Natural killer cell (primary cell): ENCODE measurements at regions not wholly inside any gene's neighbourhood (a gene's known extent, or its start where the extent isn't known, plus 50 kb on each side); places are given as distances from the start of the nearest gene placed in this dataset.

Source experiments
- ATAC-seq, 3 donors: fragments of 150-1000 bp in 2 of 3; fragments of 200-7000 bp in 1 of 3; cut with Tn5 transposase; 1 replicate in 1 of 3; 2 replicates in 2 of 3; pipeline ENCODE4 v1.10.0; 2021; ENCODE audit warnings: mild to moderate bottlenecking in 2 of 3, moderate library complexity in 2 of 3
- DNase-seq, 2 donors: peaks; one replicate each; pipeline versions ENCODE4 v3.0.0 to v3.0.0-alpha.2; 2013 to 2021; ENCODE audit warnings: mixed read lengths in 1 of 2
- H3K27ac ChIP-seq: one replicate; pipeline ENCODE4 v1.5.1; 2013; ENCODE audit warnings: mild to moderate bottlenecking, low read length
- H3K27me3 ChIP-seq: one replicate; pipeline ENCODE4 v1.6.1; 2013; ENCODE audit warnings: low read length; ENCODE audit not compliant: control insufficient read depth, insufficient read depth
- H3K36me3 ChIP-seq: one replicate; pipeline ENCODE4 v1.6.1; 2013; ENCODE audit warnings: low read length; ENCODE audit not compliant: control insufficient read depth, insufficient read depth
- H3K4me1 ChIP-seq: one replicate; pipeline ENCODE4 v1.6.1; 2013; ENCODE audit warnings: low read length; ENCODE audit not compliant: control insufficient read depth, insufficient read depth
- H3K4me3 ChIP-seq: one replicate; pipeline ENCODE4 v1.5.1; 2013; ENCODE audit warnings: low read length
- H3K9me3 ChIP-seq: one replicate; pipeline ENCODE4 v1.6.1; 2013; ENCODE audit warnings: low read length; ENCODE audit not compliant: control insufficient read depth, insufficient read depth
- H3K27ac Mint-ChIP-seq, 2 donors: one replicate each; pipeline ENCODE4 v1.8.0; 2022; ENCODE audit warnings: mild to moderate bottlenecking in 2 of 2, mixed read lengths in 2 of 2, moderate library complexity in 1 of 2
- H3K27me3 Mint-ChIP-seq, 2 donors: one replicate each; pipeline ENCODE4 v1.8.0; 2022; ENCODE audit warnings: low read depth in 2 of 2, mixed read lengths in 2 of 2
- H3K36me3 Mint-ChIP-seq: one replicate; pipeline ENCODE4 v1.8.0; 2022; ENCODE audit warnings: mixed read lengths
- H3K4me1 Mint-ChIP-seq, 2 donors: one replicate each; pipeline ENCODE4 v1.8.0; 2022; ENCODE audit warnings: mixed read lengths in 2 of 2
- H3K4me3 Mint-ChIP-seq: one replicate; pipeline ENCODE4 v1.8.0; 2022; ENCODE audit warnings: mild to moderate bottlenecking, moderate library complexity, mixed read lengths
- H3K9me3 Mint-ChIP-seq, 2 donors: one replicate each; pipeline ENCODE4 v1.8.0; 2022; ENCODE audit warnings: mixed read lengths in 2 of 2
- WGBS: methylation state at CpG from one replicate; pipeline ENCODE4 v1.1.7; 2013; ENCODE audit warnings: missing lambda C conversion rate; ENCODE audit not compliant: insufficient coverage; 5-methylcytosine and 5-hydroxymethylcytosine counted together
- intact Hi-C: fragments of 100-400 bp; cut with micrococcal nuclease; formaldehyde crosslinking; loops from one replicate; pipeline ENCODE4 v1.14.2; 2022
- TF ChIP-seq, protein P1 (sequence below): fragments of 200-600 bp; IDR thresholded peaks from one replicate; pipeline ENCODE4 v1.8.0; 2022; ENCODE audit warnings: antibody characterized with exemption

DNA sequence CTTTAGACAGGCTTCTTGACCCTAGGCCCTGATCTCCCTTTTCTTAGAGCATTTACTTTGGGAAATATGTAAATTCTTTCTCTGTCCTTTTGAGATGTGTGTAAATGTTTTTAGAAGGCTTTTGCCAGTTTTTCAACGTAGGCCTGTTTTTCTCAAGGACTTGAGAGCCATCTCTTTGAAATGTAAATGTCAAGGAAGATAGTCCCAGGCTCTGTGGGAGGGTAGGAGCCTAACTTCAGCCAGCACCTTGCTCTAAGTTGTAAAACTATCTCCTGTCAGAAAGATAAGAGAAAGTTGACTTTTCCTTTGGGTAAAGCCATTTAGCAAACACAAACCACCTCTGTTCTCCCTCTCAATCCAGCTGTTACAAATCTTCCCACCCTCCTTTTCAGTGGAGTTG lies 219.8 kb downstream of the RPS29 start:
- no peak overlapping the region for H3K27ac ChIP-seq
- no peaks in the 10 kb centered on the region for H3K9me3 Mint-ChIP-seq

DNA sequence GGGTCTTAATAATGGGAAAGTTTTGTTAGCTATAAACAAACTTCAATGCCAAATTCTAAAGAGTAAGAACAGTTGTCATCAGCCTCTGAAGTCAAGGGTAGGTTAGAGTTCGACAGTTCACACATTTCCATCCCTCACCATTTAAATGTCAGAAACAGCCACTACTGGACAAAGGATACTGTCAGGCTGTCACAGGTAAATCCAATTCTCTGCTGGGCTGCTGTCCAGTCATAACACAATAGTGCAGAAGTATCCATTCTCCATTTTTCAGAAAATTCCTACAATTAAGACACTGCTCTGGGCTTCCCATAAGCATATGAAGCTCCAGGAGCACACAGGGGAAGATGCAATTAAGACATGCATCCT lies 221.4 kb downstream of the RPS29 start:
- DNase-seq: no peak
- H3K27me3 Mint-ChIP-seq: no peaks in the 10 kb centered on the region
- no peaks in the 10 kb centered on the region for H3K36me3 ChIP-seq
- intact Hi-C loops: no loop called here
- no peak for ATAC-seq
- H3K36me3 Mint-ChIP-seq: no peaks in the 10 kb centered on the region
- TF ChIP-seq, protein P1, sequence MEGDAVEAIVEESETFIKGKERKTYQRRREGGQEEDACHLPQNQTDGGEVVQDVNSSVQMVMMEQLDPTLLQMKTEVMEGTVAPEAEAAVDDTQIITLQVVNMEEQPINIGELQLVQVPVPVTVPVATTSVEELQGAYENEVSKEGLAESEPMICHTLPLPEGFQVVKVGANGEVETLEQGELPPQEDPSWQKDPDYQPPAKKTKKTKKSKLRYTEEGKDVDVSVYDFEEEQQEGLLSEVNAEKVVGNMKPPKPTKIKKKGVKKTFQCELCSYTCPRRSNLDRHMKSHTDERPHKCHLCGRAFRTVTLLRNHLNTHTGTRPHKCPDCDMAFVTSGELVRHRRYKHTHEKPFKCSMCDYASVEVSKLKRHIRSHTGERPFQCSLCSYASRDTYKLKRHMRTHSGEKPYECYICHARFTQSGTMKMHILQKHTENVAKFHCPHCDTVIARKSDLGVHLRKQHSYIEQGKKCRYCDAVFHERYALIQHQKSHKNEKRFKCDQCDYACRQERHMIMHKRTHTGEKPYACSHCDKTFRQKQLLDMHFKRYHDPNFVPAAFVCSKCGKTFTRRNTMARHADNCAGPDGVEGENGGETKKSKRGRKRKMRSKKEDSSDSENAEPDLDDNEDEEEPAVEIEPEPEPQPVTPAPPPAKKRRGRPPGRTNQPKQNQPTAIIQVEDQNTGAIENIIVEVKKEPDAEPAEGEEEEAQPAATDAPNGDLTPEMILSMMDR: no peak
- no peaks in the 10 kb centered on the region for H3K9me3 ChIP-seq
- H3K4me3 ChIP-seq: no peak overlapping the region
- no peaks in the 10 kb centered on the region for H3K4me1 ChIP-seq
- H3K27ac Mint-ChIP-seq: no peak overlapping the region
- H3K27ac ChIP-seq: no peak overlapping the region
- peaks cover 2 to 3% of the 10 kb centered on the region in 2 donors for H3K9me3 Mint-ChIP-seq
- no peaks in the 10 kb centered on the region for H3K27me3 ChIP-seq
- H3K4me3 Mint-ChIP-seq: no peak overlapping the region
- no peaks in the 10 kb centered on the region for H3K4me1 Mint-ChIP-seq
- 57% methylated on average over 1 of the region's 1 CpG for WGBS

More for the DNA sequence above, 219.8 kb downstream of the RPS29 start:
- Histone ChIP-seq H3K4me3 (no peak overlapping the region), H3K27me3 (no peaks in the 10 kb centered on the region), H3K4me1 (no peaks in the 10 kb centered on the region), H3K36me3 (no peaks in the 10 kb centered on the region), H3K9me3 (no peaks in the 10 kb centered on the region)
- intact Hi-C loops: no loop called here
- Mint-ChIP-seq H3K27me3 (no peaks in the 10 kb centered on the region), H3K4me3 (no peak overlapping the region), H3K27ac (no peak overlapping the region), H3K4me1 (no peaks in the 10 kb centered on the region), H3K36me3 (no peaks in the 10 kb centered on the region)
- TF ChIP-seq, protein P1: no peak
- DNase-seq (no peak), ATAC-seq (no peak)
- 44% methylated on average over 1 of the region's 1 CpG for WGBS

DNA sequence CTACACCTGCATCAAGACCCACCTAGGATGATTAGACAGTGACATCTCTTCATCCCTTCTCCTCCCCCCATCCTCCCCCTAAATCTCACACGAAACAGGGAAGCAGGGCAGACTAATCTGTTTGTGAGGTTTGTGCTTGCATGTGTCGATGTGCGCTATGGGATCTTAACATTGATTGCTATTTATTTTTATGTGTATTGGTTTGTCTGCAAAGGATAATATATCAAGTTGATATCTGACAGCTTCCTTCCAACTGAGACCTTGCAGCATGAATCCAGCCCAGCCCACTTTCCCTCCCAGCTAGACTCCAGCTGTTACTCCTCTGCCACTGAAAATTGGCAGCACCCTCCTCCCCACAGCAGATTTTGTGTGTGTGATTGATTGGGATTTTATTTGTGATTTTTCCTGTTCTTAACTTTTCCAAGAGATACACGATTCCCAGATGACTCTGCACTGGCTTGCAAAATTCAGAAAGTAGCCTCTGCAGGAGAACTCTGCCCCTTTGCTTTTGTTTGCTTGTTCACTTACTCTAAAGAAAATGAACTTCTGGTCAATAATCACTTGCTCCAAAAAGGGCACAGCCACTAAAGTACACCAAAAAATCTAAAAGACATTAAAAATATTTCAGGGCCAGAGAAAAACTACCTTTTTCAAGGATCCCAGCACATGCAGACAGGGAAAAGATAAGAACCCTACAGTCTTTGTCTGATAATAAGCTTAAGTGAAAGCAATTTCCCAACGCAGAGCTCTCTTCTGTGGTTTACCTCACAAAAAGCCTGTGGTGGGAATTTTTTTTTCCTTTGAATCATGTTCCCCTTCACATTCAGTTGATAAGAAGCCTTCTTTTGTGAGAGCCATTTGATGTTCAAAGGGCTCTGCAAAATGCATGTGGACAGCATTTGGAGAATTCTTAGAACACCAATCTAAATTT lies 222.1 kb downstream of the RPS29 start:
- no peak overlapping the region for H3K4me3 Mint-ChIP-seq
- TF ChIP-seq, protein P1: no peak
- no peaks in the 10 kb centered on the region for H3K36me3 Mint-ChIP-seq
- WGBS: 25% methylated on average over 1 of the region's 5 CpGs
- H3K9me3 ChIP-seq: no peaks in the 10 kb centered on the region
- H3K27ac ChIP-seq: no peak overlapping the region
- H3K4me1 Mint-ChIP-seq: no peaks in the 10 kb centered on the region
- DNase-seq (no peak), ATAC-seq (no peak)
- H3K4me3 ChIP-seq: no peak overlapping the region
- H3K36me3 ChIP-seq: no peaks in the 10 kb centered on the region
- H3K27me3 ChIP-seq: no peaks in the 10 kb centered on the region
- intact Hi-C loops: no loop called here
- H3K27ac Mint-ChIP-seq: no peak overlapping the region
- no peaks in the 10 kb centered on the region for H3K4me1 ChIP-seq
- peaks cover 3 to 6% of the 10 kb centered on the region in 2 donors for H3K9me3 Mint-ChIP-seq
- H3K27me3 Mint-ChIP-seq: peaks cover 0 to 3% of the 10 kb centered on the region in 2 donors
